ENCODE measurements at regions not wholly inside any gene's neighbourhood (a gene's known extent, or its start where the extent isn't known, plus 50 kb on each side); places are given as distances from the start of the nearest gene placed in this dataset.
"Not testable (repeated sequence)": the region's sequence is repeated elsewhere in the genome, so short reads cannot be mapped to it uniquely, and the experiment has no call there.

DNA sequence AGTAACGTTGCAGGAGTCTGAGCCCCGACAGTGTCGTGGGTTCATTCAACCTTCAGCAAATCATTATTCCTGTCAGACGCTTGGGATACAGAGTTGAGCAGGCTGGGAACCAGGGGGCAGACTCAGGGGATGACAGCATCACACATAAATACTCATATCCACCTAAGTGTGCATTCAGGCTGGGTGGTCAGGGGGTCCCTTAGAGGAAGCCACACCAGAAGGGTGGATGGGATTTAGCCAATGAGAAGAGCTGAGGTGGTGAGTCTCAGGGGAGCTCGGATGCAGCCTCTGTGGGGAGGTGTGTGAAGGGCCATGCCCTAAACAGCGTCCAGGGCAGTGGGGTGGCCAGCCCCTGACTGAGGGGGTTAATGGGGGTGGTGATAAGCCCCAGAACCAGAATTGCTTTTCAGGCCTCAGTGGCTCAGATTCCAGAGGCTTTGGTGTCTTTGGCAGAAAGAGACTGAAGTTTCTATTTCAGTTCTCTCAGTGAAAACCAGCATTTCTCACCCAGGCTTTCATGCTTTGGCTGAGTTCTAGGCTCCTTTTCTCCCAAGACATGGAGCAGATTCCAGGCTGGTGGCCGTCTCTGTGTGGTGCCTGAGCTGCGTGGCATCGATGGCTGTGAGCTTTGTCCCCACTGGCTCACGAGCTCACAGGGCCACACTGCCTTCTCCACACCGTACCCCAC lies 83.9 kb upstream of the CLDN5 start:
- ATAC-seq = no peak
- Histone ChIP-seq H3K27ac (peak overlapping the region; percentile 26), H3K9me3 (no peaks in the 10 kb centered on the region), H3K4me1 (peaks cover 21% of the 10 kb centered on the region), H3K4me3 (no peak overlapping the region), H3K27me3 (ENCODE audit: low read depth) (peaks cover 7% of the 10 kb centered on the region), H3K36me3 (no peaks in the 10 kb centered on the region)
- intact Hi-C loops (cut with DNase I) = no loop called here
- DNase-seq = no peak
- TF ChIP-seq, protein P1, sequence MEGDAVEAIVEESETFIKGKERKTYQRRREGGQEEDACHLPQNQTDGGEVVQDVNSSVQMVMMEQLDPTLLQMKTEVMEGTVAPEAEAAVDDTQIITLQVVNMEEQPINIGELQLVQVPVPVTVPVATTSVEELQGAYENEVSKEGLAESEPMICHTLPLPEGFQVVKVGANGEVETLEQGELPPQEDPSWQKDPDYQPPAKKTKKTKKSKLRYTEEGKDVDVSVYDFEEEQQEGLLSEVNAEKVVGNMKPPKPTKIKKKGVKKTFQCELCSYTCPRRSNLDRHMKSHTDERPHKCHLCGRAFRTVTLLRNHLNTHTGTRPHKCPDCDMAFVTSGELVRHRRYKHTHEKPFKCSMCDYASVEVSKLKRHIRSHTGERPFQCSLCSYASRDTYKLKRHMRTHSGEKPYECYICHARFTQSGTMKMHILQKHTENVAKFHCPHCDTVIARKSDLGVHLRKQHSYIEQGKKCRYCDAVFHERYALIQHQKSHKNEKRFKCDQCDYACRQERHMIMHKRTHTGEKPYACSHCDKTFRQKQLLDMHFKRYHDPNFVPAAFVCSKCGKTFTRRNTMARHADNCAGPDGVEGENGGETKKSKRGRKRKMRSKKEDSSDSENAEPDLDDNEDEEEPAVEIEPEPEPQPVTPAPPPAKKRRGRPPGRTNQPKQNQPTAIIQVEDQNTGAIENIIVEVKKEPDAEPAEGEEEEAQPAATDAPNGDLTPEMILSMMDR (IDR thresholded peaks at IDR 0.05) = no peak

DNA sequence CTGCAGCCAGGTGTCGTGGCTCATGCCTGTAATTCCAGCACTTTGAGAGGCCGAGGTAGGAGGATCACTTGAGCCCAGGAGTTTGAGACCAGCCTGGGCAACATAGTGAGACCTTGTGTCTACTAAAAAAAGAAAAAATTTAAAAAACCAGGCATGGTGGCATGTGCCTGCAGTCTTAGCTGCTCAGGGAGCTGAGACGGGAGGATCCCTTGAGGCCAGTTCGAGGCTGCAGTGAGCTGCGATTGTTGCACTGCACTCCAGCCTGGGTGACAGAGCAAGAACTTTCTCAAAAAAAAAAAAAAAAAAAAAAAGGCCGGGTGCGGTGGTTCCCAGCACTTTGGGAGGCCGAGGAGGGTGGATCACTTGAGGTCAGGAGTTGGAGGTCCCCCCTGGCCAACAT lies 85.5 kb upstream of the CLDN5 start:
- peaks cover 21% of the 10 kb centered on the region for H3K4me1 ChIP-seq
- H3K36me3 ChIP-seq; H3K9me3 ChIP-seq; DNase-seq; H3K27ac ChIP-seq; ATAC-seq; intact Hi-C loops (cut with DNase I); H3K4me3 ChIP-seq; H3K27me3 ChIP-seq (ENCODE audit: low read depth): not testable (repeated sequence)

DNA sequence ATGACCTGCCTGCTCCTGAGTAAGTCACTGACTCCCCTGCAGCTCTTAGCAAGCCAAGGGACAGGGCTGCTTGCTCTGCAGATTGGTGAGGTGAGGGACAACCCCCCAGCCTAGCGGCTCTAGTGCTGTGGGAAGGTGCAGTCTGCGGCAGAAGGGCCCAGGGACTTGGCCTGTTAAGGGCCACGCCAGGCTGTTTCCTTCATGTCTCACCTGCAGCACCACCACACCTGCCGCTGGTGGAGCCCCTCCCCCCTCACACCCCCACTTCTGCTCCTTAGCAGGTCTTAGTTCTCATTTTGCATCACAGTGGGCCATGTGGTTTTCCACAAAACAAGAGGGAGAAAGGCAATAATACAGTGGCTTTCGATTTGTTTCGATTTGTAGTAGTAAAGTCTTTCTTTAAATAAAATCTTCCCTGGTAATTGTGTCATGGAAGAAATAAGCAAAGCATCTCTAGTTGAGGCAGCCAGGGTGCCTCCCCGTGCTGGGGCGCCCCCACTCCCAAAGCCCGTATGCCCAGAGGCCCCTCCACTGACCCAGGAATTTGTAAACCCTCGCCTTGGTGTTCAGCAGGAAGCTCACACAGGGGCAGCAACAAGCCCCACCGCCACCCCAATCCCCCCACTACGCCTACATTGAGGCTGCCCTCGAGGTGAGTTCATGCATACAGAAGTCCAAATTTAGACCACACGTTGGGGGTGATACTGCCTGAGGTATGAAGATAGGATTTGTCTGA lies 86.5 kb upstream of the CLDN5 start:
- intact Hi-C loops (cut with DNase I) = no loop called here
- DNase-seq (no peak), ATAC-seq (no peak)
- Histone ChIP-seq H3K4me3 (no peak overlapping the region), H3K36me3 (no peaks in the 10 kb centered on the region), H3K9me3 (no peaks in the 10 kb centered on the region), H3K27me3 (ENCODE audit: low read depth) (peaks cover 4% of the 10 kb centered on the region), H3K27ac (no peak overlapping the region), H3K4me1 (peaks cover 16% of the 10 kb centered on the region)
- TF ChIP-seq, protein P1 (IDR thresholded peaks at IDR 0.05) = no peak

DNA sequence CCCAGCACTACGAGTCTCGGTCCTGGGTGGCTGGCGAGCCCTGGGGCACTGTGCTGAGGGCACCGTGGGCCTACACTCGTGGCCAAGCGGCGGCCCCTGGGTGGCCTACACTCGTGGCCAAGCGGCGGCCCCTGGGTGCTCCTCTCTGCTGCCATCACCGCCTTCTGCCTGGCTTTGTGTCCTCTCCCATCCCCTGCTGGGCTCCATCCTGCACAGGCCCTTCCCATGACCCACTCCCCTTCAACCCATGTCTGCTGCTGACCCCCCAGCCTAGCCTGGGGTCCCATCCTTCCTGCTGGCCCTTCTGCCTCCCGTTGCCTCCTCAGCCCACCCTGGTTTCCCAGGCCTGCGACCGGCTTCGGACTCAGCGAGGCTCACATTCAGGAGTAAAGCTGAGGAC lies 87.4 kb upstream of the CLDN5 start:
- peaks cover 7% of the 10 kb centered on the region for H3K4me1 ChIP-seq
- H3K27me3 ChIP-seq (ENCODE audit: low read depth) = no peaks in the 10 kb centered on the region
- H3K27ac ChIP-seq = no peak overlapping the region
- intact Hi-C loops (cut with DNase I) = no loop called here
- DNase-seq = no peak
- TF ChIP-seq, protein P1 (IDR thresholded peaks at IDR 0.05) = no peak
- H3K9me3 ChIP-seq = no peaks in the 10 kb centered on the region
- no peaks in the 10 kb centered on the region for H3K36me3 ChIP-seq
- no peak for ATAC-seq
- no peak overlapping the region for H3K4me3 ChIP-seq

DNA sequence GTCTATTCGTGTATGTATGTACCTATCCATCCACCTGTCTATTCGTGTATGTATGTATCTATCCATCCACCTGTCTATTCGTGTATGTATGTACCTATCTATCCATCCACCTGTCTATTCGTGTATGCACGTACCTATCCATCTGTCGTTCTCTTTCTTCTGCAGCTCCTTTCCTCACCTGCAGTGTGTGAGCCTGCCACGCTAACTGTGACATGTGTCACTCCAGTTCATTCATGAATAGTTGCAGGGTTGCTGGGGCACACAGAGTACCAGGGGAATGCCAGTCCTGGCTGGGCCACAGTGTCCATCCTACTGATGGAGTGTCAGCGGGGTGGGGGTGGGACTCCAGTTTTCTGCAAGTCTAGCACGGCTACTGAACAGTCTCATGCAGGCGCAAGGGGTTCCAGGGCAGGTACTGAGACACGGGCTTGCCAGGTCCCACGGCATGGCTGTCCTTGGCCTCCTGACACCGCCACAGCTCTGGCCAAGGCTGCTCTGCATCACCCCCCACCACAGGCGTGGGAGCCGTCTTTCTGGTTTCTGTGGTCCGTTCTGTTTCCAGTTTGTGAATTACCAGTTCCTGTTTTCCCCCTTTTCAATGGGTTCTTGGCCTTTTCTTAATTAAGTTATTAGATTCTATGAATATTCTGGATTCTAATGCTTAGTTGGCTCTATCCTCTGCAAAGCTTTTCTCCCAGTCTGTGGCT lies 88.8 kb upstream of the CLDN5 start:
- Histone ChIP-seq H3K27ac (no peak overlapping the region), H3K4me3 (no peak overlapping the region), H3K9me3 (no peaks in the 10 kb centered on the region), H3K27me3 (ENCODE audit: low read depth) (no peaks in the 10 kb centered on the region), H3K36me3 (no peaks in the 10 kb centered on the region), H3K4me1 (peaks cover 2% of the 10 kb centered on the region)
- TF ChIP-seq, protein P1 (IDR thresholded peaks at IDR 0.05) = no peak
- ATAC-seq (no peak), DNase-seq (no peak)
- intact Hi-C loops (cut with DNase I) = no loop called here

DNA sequence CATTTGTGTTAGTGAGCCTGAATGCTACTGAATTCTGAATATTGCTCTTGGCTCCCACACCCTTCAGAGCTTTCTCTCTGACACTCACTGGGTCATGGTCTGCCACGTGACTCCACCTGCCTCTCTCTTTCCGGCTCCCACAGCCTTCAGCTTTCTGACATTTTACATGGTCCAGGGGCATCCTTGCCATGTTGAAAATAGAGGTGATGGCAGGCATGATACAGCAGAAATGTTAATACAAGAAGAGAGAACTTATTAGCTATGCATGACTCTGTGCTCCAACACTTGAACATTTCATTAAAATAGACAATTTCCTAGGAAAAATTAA lies 90.3 kb upstream of the CLDN5 start:
- ATAC-seq = no peak
- Histone ChIP-seq H3K27me3 (ENCODE audit: low read depth) (no peaks in the 10 kb centered on the region), H3K4me1 (no peaks in the 10 kb centered on the region), H3K9me3 (no peaks in the 10 kb centered on the region), H3K4me3 (no peak overlapping the region), H3K36me3 (no peaks in the 10 kb centered on the region), H3K27ac (no peak overlapping the region)
- TF ChIP-seq, protein P1 (IDR thresholded peaks at IDR 0.05) = no peak
- DNase-seq = no peak
- intact Hi-C loops (cut with DNase I) = no loop called here

Data from lower lobe of right lung (tissue), 2 donors.